ENCODE measurements at regions not wholly inside any gene's neighbourhood (a gene's known extent, or its start where the extent isn't known, plus 50 kb on each side); places are given as distances from the start of the nearest gene placed in this dataset.
A peak's percentile ranks its signal among the peaks of the same experiment; 100 is the strongest.

- TF ChIP-seq POLR2AphosphoS5 (IDR thresholded peaks at IDR 0.05), result no peak
- no peak for TF ChIP-seq CTCF (IDR thresholded peaks at IDR 0.05)
- TF ChIP-seq POLR2A (IDR thresholded peaks at IDR 0.05), result no peak
- TF ChIP-seq EP300 (IDR thresholded peaks at IDR 0.05), result no peak
- Histone ChIP-seq H3K27ac (no peak overlapping the region), H3K9me3 (no peaks in the 10 kb centered on the region), H3K36me3 (no peaks in the 10 kb centered on the region), H3K27me3 (no peaks in the 10 kb centered on the region), H3K4me3 (no peak overlapping the region), H3K4me1 (no peaks in the 10 kb centered on the region)
- no peak for ATAC-seq
These were observed 184.8 kb downstream of the TMEM38B start for GRCh38 chr9:105879181-105879580.

- no peaks in the 10 kb centered on the region for H3K9me3 ChIP-seq
- TF ChIP-seq CTCF (IDR thresholded peaks at IDR 0.05), result no peak
- TF ChIP-seq POLR2A (IDR thresholded peaks at IDR 0.05), result no peak
- TF ChIP-seq EP300 (IDR thresholded peaks at IDR 0.05), result no peak
- no peak for TF ChIP-seq POLR2AphosphoS5 (IDR thresholded peaks at IDR 0.05)
- no peaks in the 10 kb centered on the region for H3K27me3 ChIP-seq
- no peak overlapping the region for H3K4me3 ChIP-seq
- WGBS, 2 donors (ENCODE audit: low coverage in 1 of 2), result 33 to 56% methylated on average over 1 of the region's 1 CpG
- no peak for ATAC-seq
- no peak overlapping the region for H3K27ac ChIP-seq
- H3K36me3 ChIP-seq, result no peaks in the 10 kb centered on the region
- no peaks in the 10 kb centered on the region for H3K4me1 ChIP-seq
These were observed 186.2 kb downstream of the TMEM38B start for GRCh38 chr9:105880517-105880916.

DNA sequence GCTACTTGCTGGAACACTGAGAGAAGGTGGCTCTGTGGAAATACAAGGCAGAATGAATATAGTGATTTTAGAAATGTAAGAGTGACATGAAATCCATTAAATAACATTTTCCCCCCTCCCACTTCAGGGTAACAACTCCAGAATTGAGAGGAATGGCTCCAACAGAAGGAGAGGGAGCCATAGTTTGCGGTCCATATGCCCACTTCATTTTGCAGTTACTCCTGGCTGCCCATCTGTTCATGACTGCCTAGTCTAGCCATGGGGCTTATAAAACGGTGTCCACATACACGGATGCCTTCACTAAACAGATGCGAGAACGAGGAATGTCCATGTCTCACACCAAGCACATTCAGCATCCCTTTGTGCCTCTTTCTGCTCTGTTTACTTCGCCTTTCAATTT lies 186.7 kb downstream of the TMEM38B start:
- Histone ChIP-seq H3K4me1 (no peaks in the 10 kb centered on the region), H3K27ac (no peak overlapping the region), H3K27me3 (no peaks in the 10 kb centered on the region), H3K4me3 (no peak overlapping the region), H3K9me3 (no peaks in the 10 kb centered on the region), H3K36me3 (no peaks in the 10 kb centered on the region)
- TF ChIP-seq CTCF (IDR thresholded peaks at IDR 0.05) (no peak), POLR2A (IDR thresholded peaks at IDR 0.05) (no peak), EP300 (IDR thresholded peaks at IDR 0.05) (no peak), POLR2AphosphoS5 (IDR thresholded peaks at IDR 0.05) (no peak)
- 83 to 92% methylated on average over 6 of the region's 6 CpGs for WGBS, 2 donors (ENCODE audit: low coverage in 1 of 2)
- ATAC-seq, result no peak

- ATAC-seq, result no peak
- Histone ChIP-seq H3K4me1 (no peaks in the 10 kb centered on the region), H3K4me3 (no peak overlapping the region), H3K27me3 (no peaks in the 10 kb centered on the region), H3K27ac (no peak overlapping the region), H3K36me3 (no peaks in the 10 kb centered on the region), H3K9me3 (no peaks in the 10 kb centered on the region)
- TF ChIP-seq POLR2A (IDR thresholded peaks at IDR 0.05) (no peak), POLR2AphosphoS5 (IDR thresholded peaks at IDR 0.05) (no peak), EP300 (IDR thresholded peaks at IDR 0.05) (no peak), CTCF (IDR thresholded peaks at IDR 0.05) (peak; percentile 49 to 76 (median 56))
- 27 to 28% methylated on average over 9 to 10 of the region's 10 CpGs for WGBS, 2 donors (ENCODE audit: low coverage in 1 of 2)
These were observed 187.5 kb downstream of the TMEM38B start for GRCh38 chr9:105881654-105882349.

GRCh38 chr9:105883847-105884246 lies 189.5 kb downstream of the TMEM38B start:
- ATAC-seq, result no peak
- 83 to 88% methylated on average over 1 to 2 of the region's 2 CpGs for WGBS, 2 donors (ENCODE audit: low coverage in 1 of 2)
- Histone ChIP-seq H3K9me3 (no peaks in the 10 kb centered on the region), H3K4me1 (no peaks in the 10 kb centered on the region), H3K36me3 (no peaks in the 10 kb centered on the region), H3K27me3 (no peaks in the 10 kb centered on the region), H3K27ac (no peak overlapping the region), H3K4me3 (no peak overlapping the region)
- TF ChIP-seq POLR2A (IDR thresholded peaks at IDR 0.05) (no peak), EP300 (IDR thresholded peaks at IDR 0.05) (no peak), POLR2AphosphoS5 (IDR thresholded peaks at IDR 0.05) (no peak), CTCF (IDR thresholded peaks at IDR 0.05) (no peak)
